Loucy (cell line): ENCODE measurements at regions not wholly inside any gene's neighbourhood (a gene's known extent, or its start where the extent isn't known, plus 50 kb on each side); places are given as distances from the start of the nearest gene placed in this dataset.

Experiments used
- EZH2phosphoT487 ChIP-seq: fragments of 200-600 bp; IDR thresholded peaks from 2 replicates; pipeline ENCODE4 v1.6.1; 2018; ENCODE audit warnings: antibody characterized with exemption, mild to moderate bottlenecking, moderate library complexity, borderline replicate concordance
- TF ChIP-seq, protein P1 (sequence below): fragments of 200-600 bp; sonication (generic); conservative IDR thresholded peaks from 2 replicates; pipeline ENCODE4 v1.5.1; 2014; ENCODE audit warnings: mild to moderate bottlenecking, antibody characterized with exemption, low read length

DNA sequence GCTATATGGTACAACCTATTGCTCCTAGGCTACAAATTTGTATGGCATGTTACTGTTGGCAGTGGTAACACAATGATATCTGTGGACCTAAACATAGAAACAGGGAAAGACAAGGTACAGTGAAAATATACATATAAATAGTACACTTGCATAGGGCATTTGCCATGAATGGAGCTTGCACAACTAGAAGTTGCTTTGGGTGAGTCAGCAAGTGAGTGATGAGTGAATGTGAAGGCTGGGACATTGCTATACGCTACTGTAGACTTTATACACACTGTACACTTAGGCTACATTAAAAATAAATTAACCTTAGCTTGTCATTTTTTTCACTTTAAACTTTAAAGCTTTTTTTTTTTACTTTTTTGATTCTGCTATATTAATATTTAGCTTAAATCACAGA is 500.0 kb upstream of the SETBP1 start:
- TF ChIP-seq, protein P1, sequence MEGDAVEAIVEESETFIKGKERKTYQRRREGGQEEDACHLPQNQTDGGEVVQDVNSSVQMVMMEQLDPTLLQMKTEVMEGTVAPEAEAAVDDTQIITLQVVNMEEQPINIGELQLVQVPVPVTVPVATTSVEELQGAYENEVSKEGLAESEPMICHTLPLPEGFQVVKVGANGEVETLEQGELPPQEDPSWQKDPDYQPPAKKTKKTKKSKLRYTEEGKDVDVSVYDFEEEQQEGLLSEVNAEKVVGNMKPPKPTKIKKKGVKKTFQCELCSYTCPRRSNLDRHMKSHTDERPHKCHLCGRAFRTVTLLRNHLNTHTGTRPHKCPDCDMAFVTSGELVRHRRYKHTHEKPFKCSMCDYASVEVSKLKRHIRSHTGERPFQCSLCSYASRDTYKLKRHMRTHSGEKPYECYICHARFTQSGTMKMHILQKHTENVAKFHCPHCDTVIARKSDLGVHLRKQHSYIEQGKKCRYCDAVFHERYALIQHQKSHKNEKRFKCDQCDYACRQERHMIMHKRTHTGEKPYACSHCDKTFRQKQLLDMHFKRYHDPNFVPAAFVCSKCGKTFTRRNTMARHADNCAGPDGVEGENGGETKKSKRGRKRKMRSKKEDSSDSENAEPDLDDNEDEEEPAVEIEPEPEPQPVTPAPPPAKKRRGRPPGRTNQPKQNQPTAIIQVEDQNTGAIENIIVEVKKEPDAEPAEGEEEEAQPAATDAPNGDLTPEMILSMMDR = no peak
- no peak for TF ChIP-seq EZH2phosphoT487
